Activated gamma-delta T cell treated with anti-CD3 and anti-CD28 coated beads, Interleukin-2, amount 50 U/mL, for 16 hours (primary cell): ENCODE measurements at regions not wholly inside any gene's neighbourhood (a gene's known extent, or its start where the extent isn't known, plus 50 kb on each side); places are given as distances from the start of the nearest gene placed in this dataset.
"Not testable (repeated sequence)": the region's sequence is repeated elsewhere in the genome, so short reads cannot be mapped to it uniquely, and the experiment has no call there.

Experiments
- DNase-seq: peaks from one replicate; pipeline ENCODE4 v3.0.0-alpha.2; 2020; ENCODE audit warnings: low read depth

DNA sequence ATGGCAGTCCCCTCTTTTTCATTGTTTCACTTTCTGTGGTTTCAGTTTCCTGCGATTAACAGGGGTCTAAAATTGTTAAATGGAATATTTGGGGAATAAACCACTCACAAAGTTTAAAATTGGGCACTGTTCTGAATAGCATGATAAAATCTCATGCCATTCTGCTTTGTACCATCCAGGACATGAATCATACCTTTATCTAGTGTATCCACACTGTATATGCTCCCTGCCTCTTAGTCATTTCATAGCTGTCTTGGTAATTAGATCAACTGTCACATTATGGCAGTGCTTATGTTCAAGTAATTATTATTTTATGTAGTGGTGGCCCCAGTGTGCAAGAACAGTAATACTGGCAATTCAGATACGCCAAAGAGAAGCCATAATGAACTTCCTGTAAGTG, 734.5 kb downstream of the ZPLD1 start:
- DNase-seq = no peak

DNA sequence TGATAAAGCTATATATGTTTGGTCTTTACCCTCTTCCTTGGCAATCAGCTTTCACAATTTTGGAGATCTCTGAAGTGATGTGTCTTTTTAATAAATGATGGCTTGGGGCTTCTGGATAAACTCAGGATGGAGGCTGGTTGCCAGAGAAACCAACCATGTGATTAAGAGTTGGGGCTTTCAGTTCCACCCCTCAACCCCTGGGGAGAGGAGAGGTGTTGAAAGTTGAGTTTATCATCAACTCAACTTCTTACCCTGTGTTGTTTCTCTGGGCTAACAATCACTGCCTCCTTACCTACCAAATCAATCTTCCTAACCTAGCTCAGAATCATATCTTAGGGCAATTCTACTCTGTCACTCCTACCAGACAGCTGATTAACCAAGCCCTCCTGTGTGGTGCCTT, 735.8 kb downstream of the ZPLD1 start:
- no peak for DNase-seq

- no peak for DNase-seq
These were observed 739.1 kb downstream of the ZPLD1 start for GRCh38 chr3:103173940-103174339.

- no peak for DNase-seq
These were observed 746.3 kb downstream of the ZPLD1 start for GRCh38 chr3:103181160-103181559.

DNA sequence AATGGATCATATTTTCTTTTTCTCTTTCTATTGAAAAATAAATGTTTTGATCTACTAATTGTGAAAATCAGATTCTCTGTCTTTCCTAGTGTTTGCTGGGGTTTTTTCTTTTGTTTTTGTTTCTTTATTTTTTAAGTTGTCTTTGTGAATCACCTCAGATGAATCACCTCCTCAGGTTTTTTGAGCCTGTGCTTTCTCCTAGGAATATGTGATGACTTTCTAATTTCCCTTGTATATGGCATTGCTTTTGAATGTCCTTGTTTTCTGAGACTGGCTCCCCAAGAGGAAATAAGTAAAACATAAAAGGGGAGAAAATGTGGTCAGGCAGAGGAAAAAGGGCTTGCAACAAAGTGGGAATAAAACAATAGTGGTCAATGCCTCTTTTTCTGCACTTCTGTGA, 750.0 kb downstream of the ZPLD1 start:
- no peak for DNase-seq

- DNase-seq = no peak
These were observed 755.1 kb downstream of the ZPLD1 start for GRCh38 chr3:103189941-103190340.

DNA sequence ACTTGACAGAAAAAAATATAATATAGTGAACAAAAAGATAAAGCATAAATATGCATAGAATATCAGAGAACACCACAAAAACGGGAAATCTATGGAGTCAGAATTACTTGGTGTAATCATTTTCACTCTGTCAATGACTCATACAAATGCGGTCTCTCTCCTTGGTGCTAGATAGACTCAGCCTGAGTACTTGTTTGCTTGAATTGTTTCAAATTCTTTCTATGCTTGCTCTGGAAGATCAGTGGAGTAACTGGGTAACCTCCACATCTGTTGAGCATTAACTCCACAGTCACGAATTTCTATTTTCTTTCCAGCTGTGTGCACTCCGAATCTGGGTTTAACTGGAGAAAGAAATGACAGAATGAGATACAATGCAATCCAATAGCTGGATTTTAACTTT, 760.4 kb downstream of the ZPLD1 start:
- DNase-seq = no peak

DNA sequence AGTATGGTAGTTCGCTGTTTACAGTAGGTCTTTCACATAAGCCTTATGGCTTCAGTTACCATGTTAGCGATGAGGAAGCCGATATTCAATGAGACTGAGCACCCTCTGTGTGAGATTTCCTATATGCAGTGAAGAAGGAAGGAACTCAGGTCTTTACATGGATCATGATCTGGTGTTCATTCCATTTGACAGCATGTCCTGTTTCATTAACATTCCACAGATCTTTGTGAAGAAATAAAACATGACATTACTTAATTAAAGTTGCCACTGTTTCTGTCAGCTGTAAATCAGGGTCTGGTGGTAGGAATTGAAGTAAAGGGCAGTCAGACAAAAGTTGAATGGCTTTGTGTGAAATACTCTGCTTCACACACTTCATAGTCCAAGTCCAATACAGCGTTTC, 768.6 kb downstream of the ZPLD1 start:
- no peak for DNase-seq

GRCh38 chr3:103210583-103210982, 775.8 kb downstream of the ZPLD1 start:
- DNase-seq = no peak

DNA sequence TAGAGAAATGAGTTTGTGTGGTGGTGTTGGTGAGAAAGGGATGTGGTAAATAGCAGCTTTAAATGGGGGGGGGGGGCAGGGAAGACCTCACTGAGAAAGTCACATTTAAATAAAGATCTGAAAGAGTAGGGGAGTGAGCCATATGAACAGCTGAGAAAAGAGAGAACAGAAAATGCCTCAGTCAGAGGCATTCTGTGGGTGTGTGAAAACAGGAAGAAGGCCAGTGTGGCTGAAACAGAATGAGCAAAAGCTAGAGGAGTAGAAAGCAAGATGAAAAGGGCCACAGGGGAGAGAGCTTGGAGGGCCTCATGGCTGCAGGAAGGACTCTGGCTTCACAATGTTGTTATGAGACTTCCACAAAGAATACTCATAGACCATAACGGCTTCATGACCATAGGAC, 783.3 kb downstream of the ZPLD1 start:
- DNase-seq = no peak

GRCh38 chr3:103218793-103219192, 784.0 kb downstream of the ZPLD1 start:
- no peak for DNase-seq

DNA sequence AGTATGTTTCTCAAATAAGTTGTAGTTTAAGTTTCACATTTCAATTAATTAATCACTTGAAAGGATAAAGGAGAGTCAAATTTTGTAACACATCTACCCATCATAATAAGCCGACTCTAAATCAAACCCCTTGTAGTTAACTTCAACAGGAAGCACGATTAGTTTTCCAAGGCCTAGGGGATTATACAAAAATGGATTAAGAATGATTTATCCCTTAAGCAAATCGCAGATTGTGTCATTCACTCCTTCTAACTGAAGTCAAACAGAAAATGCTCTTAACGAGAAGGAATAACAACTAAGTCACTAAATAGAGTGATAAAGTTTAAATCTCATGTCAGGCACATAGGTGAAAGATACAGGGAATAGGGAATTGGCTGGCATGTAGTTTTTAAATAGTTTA, 792.8 kb downstream of the ZPLD1 start:
- DNase-seq = no peak

DNA sequence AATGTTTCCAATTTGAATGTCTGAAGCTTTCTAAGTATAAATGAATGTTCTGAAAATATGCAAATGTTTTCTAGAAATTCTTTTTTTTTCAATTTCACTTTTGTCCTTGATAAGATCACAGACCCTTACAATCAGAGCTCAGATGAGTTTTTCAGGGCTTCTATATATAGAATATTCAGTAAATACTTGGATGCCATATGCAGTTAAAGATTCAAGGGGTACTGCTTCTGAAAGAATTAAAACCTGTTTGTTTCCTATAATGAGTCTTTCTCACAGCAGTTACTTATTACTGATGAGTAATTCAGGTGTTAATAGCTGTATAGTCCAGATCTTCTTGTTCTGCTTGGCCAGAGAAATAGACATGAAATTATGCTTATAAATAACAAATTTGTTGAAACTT, 812.6 kb downstream of the ZPLD1 start:
- DNase-seq = no peak

DNA sequence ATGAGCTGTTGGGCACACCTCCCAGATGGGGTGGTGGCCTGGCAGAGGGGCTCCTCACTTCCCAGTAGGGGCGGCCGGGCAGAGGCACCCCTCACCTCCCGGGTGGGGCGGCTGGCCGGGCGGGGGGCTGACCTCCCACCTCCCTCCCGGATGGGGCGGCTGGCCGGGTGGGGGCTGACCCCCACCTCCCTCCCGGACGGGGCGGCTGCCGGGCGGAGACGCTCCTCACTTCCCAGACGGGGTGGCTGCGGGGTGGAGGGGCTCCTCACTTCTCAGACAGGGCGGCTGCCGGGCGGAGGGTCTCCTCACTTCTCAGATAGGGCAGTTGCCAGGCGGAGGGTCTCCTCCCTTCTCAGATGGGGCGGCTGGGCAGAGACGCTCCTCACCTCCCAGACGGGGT, 820.0 kb downstream of the ZPLD1 start:
- DNase-seq = not testable (repeated sequence)

GRCh38 chr3:103269287-103269686, 834.5 kb downstream of the ZPLD1 start:
- no peak for DNase-seq

DNA sequence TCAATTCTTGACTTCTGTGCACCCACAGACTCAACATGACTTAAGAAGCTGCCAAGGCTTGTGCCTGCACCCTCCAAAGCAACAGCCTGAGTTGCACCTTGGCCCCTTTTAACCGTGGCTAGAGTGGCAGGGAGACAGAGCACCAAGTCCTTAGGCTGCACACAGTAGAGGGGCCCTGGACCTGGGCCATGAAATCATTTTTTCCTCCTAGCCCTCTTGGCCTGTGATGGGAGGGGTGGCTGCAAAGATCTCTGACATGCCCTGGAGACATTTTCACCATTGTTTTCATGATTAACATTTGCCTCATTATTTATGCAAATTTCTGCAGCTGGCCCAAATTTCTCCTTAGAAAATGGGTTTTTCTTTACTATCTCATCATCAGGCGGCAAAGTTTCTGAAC, 836.8 kb downstream of the ZPLD1 start:
- no peak for DNase-seq

DNA sequence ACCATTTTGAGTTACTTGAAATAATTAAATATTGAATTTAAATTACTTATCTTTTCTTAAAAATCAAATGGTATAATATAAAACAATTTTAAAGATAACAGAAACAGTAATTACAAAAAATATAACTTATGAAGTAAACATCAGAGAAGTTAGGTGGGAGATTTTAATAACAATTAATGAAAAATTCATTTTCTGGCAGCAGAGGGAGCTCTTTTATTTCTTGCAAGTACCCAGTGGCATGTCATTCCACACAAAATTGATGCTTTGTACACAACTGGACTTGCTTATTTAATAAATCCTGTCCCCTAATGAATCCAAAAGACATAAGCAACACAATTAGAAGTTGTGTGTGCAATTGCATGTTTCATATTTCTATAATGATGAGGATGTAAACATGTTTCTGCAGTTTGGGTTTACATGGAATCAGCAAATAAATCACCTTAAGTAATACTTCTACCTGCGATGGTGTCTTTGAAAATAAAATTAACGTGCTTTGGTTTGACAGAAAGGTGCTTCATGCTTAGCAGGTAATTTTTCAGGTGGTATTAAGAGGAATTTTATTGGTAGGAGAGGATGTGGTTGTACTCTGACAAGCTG, 861.3 kb downstream of the ZPLD1 start:
- no peak for DNase-seq

- DNase-seq = not testable (repeated sequence)
These were observed 862.7 kb downstream of the ZPLD1 start for GRCh38 chr3:103297502-103297901.

GRCh38 chr3:103306104-103306503, 871.3 kb downstream of the ZPLD1 start:
- no peak for DNase-seq

DNA sequence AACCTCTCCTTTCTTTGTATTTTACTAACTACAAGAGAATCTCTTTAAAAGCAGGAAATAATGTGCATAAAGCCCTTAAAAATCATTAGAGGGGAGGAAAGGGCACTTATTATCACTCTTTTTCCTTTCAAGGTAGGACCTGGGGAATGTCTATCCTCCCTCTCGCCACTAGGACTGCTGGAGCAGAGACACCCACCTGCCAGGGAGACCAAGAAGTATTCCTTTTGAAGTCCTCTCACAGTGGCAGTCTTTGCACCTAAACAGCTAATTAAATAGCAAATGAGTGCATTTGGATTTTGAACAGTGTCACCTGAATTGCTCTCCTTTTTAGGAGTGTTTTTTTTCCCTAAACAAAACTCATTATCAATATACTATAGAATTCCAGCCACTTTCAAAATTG, 874.1 kb downstream of the ZPLD1 start:
- DNase-seq = no peak

DNA sequence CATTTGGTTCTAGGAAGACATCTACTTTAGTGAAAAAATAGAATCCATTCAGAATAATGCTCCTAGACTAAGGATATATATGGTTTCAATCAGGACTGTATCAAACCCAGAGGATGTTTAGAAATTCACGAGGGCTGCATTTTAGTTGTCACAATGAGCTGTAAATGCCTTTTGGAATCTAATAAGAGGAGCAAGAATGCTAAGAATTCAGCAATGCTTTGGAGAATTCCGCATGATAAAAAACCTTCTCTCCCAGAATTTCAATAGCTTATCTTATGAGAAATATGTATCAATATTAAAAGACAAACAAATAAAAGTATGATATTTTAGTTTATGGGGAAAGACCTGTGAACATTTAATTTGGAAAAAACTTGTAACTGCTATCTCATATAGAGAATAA, 885.1 kb downstream of the ZPLD1 start:
- no peak for DNase-seq

DNA sequence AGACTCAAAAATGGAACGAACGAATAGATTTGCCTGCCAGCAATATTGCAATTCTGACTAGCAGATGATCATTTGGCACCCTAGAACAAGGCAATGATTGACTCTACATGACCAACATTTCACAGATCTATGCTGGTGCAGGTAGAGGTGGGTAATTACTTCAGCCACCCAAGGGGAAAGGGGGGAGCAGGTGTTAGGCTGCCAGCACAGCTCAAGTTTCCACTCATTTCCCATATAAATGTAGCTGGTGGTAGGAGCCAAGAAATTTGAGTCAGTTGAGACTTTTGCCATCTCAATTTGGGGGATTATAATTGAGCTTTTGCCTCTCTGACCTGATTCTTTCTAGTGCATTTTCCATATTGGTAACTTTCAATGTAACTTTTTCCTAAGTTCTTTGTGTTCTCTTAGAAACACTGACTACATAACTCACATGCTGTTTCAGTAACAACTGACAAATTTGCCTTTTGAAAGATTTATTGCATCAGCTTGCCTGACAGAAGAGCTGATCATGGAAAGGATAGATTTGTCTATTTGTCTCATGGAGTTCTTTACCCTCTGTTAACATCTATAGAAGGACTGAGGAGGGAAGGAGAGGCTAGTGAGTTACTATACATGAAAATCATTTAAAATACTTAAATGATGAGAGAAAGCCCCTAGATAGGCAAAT, 902.5 kb downstream of the ZPLD1 start:
- no peak for DNase-seq

- DNase-seq = no peak
These were observed 906.3 kb downstream of the ZPLD1 start for GRCh38 chr3:103341078-103341606.

DNA sequence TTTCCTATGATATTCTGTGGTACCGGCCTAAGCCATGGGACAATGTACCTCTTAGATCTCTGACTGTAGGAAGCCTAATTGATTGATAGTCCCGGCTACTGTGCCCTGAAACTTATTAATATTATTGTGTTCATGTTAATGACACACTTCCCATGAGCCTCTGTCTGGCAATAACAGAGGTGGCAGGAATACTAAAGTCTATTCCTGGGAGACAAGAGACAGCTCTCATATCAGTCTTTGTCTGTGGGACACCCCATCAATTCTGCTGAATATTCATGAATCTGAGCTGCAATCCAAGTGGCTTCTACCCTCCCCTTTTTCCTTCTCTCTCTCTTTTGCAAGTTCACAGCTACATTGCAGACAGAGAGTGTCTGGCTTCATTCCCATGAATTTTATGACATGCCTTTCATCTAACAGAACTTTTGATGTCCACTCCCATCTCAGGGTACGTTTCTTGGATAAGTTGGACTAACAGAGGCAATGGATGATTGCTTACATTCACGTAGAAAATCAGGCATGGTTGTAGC, 907.5 kb downstream of the ZPLD1 start:
- DNase-seq = no peak
